Omental fat pad (tissue), 3 donors: ENCODE measurements at regions not wholly inside any gene's neighbourhood (a gene's known extent, or its start where the extent isn't known, plus 50 kb on each side); places are given as distances from the start of the nearest gene placed in this dataset.

Experiments used
- ATAC-seq: fragments of 150-250 bp; one replicate; pipeline ENCODE4 v1.9.1; 2016; ENCODE audit warnings: mild to moderate bottlenecking, moderate library complexity; ENCODE audit not compliant: low FRiP score
- DNase-seq: peaks from one replicate; pipeline ENCODE4 v3.0.0-alpha.2; 2019; ENCODE audit warnings: low spot score
- CTCF ChIP-seq, 3 donors: fragments of 450-650 bp; IDR thresholded peaks; one replicate each; pipeline ENCODE4 v1.5.1; 2016 to 2017; ENCODE audit warnings: antibody characterized with exemption in 3 of 3, mild to moderate bottlenecking in 3 of 3, moderate library complexity in 2 of 3

- ATAC-seq (no peak), DNase-seq (no peak)
- TF ChIP-seq CTCF (IDR thresholded peaks at IDR 0.05): no peak
Observed at GRCh38 chr2:49600524-49600923, 446.2 kb upstream of the FSHR start.

GRCh38 chr2:49598231-49598630 is 443.9 kb upstream of the FSHR start:
- ATAC-seq (no peak), DNase-seq (no peak)
- TF ChIP-seq CTCF (IDR thresholded peaks at IDR 0.05): no peak

- TF ChIP-seq CTCF (IDR thresholded peaks at IDR 0.05): no peak
- ATAC-seq (no peak), DNase-seq (no peak)
Observed at GRCh38 chr2:49585921-49586320, 431.6 kb upstream of the FSHR start.

- no peak for ATAC-seq
- TF ChIP-seq CTCF (IDR thresholded peaks at IDR 0.05): no peak
- no peak for DNase-seq
Observed at GRCh38 chr2:49582946-49583345, 428.6 kb upstream of the FSHR start.

- TF ChIP-seq CTCF (IDR thresholded peaks at IDR 0.05): no peak
- no peak for DNase-seq
- no peak for ATAC-seq
Observed at GRCh38 chr2:49577041-49577440, 422.7 kb upstream of the FSHR start.

- ATAC-seq (no peak), DNase-seq (no peak)
- TF ChIP-seq CTCF (IDR thresholded peaks at IDR 0.05): no peak
Observed at GRCh38 chr2:49569176-49569575, 414.9 kb upstream of the FSHR start.

- TF ChIP-seq CTCF (IDR thresholded peaks at IDR 0.05): no peak
- DNase-seq (no peak), ATAC-seq (no peak)
Observed at GRCh38 chr2:49567811-49568600, 413.7 kb upstream of the FSHR start.
